NCI-H128 (cell line): ENCODE measurements at regions not wholly inside any gene's neighbourhood (a gene's known extent, or its start where the extent isn't known, plus 50 kb on each side); places are given as distances from the start of the nearest gene placed in this dataset.

Experiments used
- DNase-seq: peaks from one replicate; lab custom pipeline; 2025; ENCODE audit not compliant: unreplicated experiment; lab: John Stamatoyannopoulos, UW

GRCh38 chr11:116536416-116536815, 236.4 kb downstream of the BUD13 start:
- no peak for DNase-seq

- no peak for DNase-seq
Measured at GRCh38 chr11:116535994-116536393, 236.8 kb downstream of the BUD13 start.

- no peak for DNase-seq
Measured at GRCh38 chr11:116535120-116535519, 237.7 kb downstream of the BUD13 start.

GRCh38 chr11:116534270-116534975, 238.4 kb downstream of the BUD13 start:
- DNase-seq, result no peak

GRCh38 chr11:116533186-116533825, 239.5 kb downstream of the BUD13 start:
- no peak for DNase-seq

- no peak for DNase-seq
Measured at GRCh38 chr11:116532066-116532465, 240.7 kb downstream of the BUD13 start.

GRCh38 chr11:116530705-116531104, 242.1 kb downstream of the BUD13 start:
- no peak for DNase-seq

GRCh38 chr11:116529271-116529670, 243.5 kb downstream of the BUD13 start:
- no peak for DNase-seq

- DNase-seq, result no peak
Measured at GRCh38 chr11:116527180-116527991, 245.4 kb downstream of the BUD13 start.

GRCh38 chr11:116525961-116526495, 246.8 kb downstream of the BUD13 start:
- no peak for DNase-seq

GRCh38 chr11:116519499-116519898, 253.3 kb downstream of the BUD13 start:
- DNase-seq, result no peak

- DNase-seq, result no peak
Measured at GRCh38 chr11:116518141-116518540, 254.6 kb downstream of the BUD13 start.

GRCh38 chr11:116517584-116517983, 255.2 kb downstream of the BUD13 start:
- DNase-seq, result no peak

GRCh38 chr11:116517077-116517476, 255.7 kb downstream of the BUD13 start:
- no peak for DNase-seq

- DNase-seq, result no peak
Measured at GRCh38 chr11:116515664-116516184, 257.1 kb downstream of the BUD13 start.

GRCh38 chr11:116513894-116514293, 258.9 kb downstream of the BUD13 start:
- no peak for DNase-seq

- DNase-seq, result no peak
Measured at GRCh38 chr11:116513278-116513823, 259.4 kb downstream of the BUD13 start.

- DNase-seq, result no peak
Measured at GRCh38 chr11:116512841-116513240, 259.9 kb downstream of the BUD13 start.

- DNase-seq, result no peak
Measured at GRCh38 chr11:116511684-116512083, 261.1 kb downstream of the BUD13 start.

GRCh38 chr11:116510886-116511650, 261.7 kb downstream of the BUD13 start:
- no peak for DNase-seq
